Transverse colon (tissue), 4 donors: ENCODE measurements at regions not wholly inside any gene's neighbourhood (a gene's known extent, or its start where the extent isn't known, plus 50 kb on each side); places are given as distances from the start of the nearest gene placed in this dataset.

Experiments used
- POLR2A ChIP-seq: fragments of 450-650 bp; IDR thresholded peaks from one replicate; pipeline ENCODE4 v1.6.1; 2016; ENCODE audit warnings: antibody characterized with exemption, mild to moderate bottlenecking, moderate library complexity
- POLR2AphosphoS5 ChIP-seq, 3 donors: sonication (generic); formaldehyde crosslinking; IDR thresholded peaks; one replicate each; pipeline ENCODE4 v1.6.1; 2016; ENCODE audit warnings: antibody characterized with exemption in 3 of 3
- TF ChIP-seq, protein P1 (sequence below), 5 experiments: fragments of 200-600 bp in 3 of 5; fragments of 450-650 bp in 2 of 5; sonication (generic) in 3 of 5; IDR thresholded peaks; 1 replicate in 2 of 5; 2 replicates in 3 of 5; pipeline ENCODE4 v1.5.1; 2016 to 2017; ENCODE audit warnings: antibody characterized with exemption in 5 of 5, inconsistent platforms in 3 of 5, mild to moderate bottlenecking in 2 of 5, moderate library complexity in 1 of 5

DNA sequence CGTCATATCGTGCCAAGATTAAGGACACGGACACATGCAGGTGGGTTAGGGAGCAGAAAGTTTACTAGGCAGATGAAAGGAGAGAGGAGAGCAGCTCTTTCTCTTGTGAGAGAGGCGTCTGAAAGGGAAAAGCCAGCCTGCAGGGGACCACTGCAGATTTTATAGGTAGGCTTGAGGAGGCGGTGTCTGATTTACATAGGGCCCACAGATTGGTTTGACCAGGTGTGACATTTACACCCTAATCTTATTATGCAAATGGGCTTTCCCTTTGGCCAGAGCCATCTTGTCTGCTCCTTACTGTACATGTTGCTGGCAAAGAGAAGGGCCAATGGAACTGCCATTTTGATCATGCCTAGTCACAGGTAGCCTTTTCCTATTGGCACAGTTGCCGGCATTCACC is 137.2 kb upstream of the TAF11L2 start:
- TF ChIP-seq, protein P1, sequence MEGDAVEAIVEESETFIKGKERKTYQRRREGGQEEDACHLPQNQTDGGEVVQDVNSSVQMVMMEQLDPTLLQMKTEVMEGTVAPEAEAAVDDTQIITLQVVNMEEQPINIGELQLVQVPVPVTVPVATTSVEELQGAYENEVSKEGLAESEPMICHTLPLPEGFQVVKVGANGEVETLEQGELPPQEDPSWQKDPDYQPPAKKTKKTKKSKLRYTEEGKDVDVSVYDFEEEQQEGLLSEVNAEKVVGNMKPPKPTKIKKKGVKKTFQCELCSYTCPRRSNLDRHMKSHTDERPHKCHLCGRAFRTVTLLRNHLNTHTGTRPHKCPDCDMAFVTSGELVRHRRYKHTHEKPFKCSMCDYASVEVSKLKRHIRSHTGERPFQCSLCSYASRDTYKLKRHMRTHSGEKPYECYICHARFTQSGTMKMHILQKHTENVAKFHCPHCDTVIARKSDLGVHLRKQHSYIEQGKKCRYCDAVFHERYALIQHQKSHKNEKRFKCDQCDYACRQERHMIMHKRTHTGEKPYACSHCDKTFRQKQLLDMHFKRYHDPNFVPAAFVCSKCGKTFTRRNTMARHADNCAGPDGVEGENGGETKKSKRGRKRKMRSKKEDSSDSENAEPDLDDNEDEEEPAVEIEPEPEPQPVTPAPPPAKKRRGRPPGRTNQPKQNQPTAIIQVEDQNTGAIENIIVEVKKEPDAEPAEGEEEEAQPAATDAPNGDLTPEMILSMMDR (IDR thresholded peaks at IDR 0.05): no peak
- TF ChIP-seq POLR2A (no peak), POLR2AphosphoS5 (IDR thresholded peaks at IDR 0.05) (no peak)
